Globus pallidus (tissue), 1 donor: ENCODE measurements at regions not wholly inside any gene's neighbourhood (a gene's known extent, or its start where the extent isn't known, plus 50 kb on each side); places are given as distances from the start of the nearest gene placed in this dataset.
A peak's percentile ranks its signal among the peaks of the same experiment; 100 is the strongest.

ENCODE experiments used
- DNase-seq: peaks from one replicate; pipeline ENCODE4 v3.0.0-alpha.2; 2015; ENCODE audit warnings: low spot score

DNA sequence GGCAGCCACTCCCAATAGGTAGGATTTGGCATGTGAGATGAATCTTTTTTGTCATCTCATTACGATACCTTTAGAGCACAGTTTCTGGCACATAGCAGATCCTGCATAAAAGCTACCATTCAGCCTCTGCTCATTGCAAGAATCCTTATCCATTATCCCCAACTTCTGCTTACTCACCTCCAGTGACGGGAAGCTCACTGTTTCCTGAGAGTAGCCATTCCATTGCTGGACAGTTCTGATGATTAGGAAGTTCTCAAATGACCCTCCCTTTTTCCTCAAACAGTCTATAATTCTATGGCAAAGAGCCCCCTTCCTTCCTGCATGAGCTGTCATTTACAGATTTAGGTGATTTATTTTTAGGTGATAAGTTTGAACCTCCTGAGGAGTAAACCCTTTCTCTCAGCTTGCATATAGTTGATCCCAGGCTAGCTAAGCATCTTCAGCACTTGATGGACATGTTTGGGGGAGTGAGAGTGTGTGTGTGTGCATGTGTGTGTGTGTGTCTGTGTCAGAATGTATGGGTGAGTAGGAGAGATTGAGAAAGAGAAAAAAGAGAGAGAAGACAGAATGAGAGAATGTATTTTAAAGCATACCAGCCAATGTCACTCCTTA lies 109.7 kb downstream of the LSM3 start:
- DNase-seq: no peak

DNA sequence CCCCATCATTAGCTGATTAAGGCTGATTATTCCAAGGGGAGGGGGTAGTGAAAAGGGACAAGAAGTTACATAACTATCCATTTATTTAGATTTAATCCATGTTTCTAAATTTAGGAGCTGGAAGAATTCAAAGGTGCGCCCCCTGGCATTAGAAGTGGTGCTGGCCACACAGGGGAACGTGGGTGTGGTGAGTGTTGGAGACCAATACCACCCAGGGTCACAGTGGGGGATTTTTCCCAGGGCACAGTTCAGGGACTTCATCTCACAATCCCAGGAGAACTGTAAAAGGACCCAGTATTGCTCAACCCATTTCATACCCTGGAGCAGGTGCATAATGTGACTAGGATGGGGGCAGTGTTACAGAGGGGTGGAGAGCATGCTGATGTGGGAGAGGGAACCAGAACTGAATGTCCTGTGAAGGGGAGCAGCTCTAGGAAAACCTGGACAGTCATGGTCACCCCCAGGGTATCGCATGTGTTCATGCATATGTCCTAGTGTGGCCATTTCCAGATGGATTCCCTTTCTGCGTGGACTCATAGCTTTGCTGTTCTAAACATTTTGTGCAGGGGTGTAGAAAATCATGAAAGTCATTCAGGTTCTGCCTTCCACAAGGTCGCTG lies 110.3 kb downstream of the LSM3 start:
- DNase-seq: no peak

DNA sequence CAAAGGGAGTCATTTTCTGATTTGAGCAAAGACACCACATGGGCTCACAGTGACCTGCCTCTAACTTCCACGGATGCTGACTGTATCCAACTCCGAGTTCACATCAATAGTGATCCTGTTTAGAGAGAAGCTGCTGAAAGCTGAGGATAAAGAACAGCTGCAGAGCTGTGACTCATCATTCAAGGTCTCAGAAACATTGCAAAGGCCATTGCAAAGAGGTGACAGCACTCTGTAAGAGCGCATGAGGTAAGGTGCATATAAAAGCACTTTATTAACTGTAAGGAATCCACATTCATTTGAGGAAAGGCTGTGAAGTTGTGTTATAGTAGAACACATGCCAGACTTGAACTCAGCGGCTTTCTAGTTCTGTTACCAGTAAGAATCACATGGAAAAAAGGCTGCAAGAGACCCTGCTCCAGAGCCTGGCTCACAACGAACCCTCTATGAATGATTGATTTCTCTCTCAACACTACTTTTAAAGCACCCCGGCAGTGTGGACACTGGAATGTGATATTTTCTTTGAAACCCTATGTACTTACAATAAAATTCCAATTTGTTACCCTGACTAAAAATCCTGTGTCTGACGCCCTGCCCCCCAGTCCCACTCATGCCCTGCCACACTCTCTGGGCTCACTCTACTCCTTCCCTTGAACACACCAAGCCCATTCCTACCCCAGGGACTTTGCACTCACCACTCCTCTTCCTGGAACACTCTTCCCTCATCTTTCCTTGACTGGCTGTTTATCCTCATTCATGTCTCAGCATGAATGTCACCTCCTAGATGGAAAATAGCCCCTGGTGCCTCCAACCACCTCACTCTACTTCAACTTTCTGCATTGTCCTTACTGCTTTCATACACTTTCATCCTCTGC lies 111.2 kb downstream of the LSM3 start:
- DNase-seq: peak; percentile 20

DNA sequence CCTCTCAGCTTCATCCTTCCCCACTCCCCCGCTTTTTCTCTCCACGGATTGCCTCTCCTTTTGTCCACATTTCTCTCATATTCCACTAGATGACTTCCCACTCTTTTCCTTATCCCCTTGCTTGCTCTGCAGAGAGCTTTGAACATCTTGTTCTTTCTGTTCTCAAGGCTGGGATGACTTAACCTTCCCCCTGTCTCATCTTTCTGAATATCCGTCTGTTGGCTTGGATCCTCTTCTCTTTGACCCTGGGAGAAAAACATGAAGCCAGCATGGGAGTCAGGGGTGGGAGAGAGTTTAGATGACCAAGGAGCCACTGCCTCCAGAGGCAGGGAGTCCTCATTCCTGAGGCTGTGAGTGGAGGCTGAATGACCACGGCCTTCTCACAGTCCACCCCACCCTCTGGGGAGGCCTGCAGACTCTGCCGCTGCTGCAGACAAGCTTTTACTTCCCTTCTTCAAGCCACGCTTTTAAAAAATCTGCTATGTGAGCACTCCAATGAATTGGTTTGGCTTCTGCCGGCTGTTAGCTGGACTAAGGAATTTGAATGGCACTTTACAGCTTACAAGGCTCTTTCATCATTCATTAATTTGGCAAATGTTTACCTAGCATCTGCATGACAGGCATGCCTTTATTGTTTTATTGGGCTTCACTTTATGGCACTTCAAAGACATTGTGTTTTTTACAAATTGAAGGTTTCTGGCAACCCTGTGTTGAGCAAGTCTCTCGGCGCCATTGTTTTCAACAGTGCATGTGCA lies 111.6 kb upstream of the SLC6A6 start:
- no peak for DNase-seq

DNA sequence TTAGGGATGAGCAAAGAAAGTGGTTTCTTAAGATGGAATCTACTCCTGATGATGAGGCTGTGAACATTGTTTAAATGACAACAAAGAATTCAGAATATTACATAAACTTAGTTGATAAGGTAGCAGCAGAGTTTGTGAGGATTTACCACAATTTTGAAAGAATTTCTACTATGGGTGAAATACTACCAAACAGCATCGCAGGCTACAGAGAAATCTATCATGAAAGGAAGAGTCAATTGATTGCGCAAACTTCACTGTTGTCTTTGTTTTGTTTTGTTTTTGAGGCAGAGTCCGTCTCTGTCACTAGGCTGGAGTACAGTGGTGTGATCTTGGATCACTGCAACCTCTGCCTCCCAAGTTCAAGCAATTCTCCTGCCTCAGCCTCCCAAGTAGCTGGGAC lies 107.4 kb upstream of the SLC6A6 start:
- no peak for DNase-seq

DNA sequence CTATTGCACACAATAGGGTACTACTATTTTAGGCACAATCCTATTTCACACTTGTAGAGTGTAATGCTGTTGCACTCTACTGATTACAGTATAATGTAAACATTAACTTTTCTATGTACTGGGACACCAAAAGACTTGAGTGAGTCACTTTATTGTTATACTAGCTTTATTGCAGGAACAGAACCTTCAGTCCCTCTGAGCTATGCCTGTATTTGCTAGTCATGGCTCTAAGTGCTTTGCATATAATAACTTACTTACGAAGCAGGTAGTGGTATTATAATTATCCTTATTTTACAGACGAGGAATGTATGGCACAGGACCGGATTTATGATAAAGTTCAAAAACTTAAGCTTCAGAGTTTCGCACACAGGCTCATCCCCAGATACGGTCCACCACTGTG lies 106.6 kb upstream of the SLC6A6 start:
- DNase-seq: no peak

DNA sequence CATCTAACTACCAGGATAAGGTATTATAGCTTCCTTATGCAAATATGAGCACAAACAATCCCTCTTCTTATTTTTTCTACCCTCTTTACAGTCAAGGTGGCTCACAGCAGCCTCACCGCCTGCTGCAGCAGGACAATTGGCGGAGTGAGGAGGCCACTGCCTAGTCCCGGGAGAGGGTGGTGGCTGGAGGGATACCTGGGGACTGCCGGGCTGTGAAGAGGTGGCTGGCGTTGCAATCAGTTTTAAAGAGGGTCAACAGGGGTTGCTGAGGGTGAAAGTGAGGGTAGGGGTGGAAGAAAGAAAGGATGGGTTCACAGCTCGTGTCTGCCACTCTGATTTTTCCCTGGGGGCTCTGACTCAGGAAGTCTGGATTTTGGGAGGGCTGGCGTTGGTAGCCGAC lies 105.1 kb upstream of the SLC6A6 start:
- DNase-seq: no peak

DNA sequence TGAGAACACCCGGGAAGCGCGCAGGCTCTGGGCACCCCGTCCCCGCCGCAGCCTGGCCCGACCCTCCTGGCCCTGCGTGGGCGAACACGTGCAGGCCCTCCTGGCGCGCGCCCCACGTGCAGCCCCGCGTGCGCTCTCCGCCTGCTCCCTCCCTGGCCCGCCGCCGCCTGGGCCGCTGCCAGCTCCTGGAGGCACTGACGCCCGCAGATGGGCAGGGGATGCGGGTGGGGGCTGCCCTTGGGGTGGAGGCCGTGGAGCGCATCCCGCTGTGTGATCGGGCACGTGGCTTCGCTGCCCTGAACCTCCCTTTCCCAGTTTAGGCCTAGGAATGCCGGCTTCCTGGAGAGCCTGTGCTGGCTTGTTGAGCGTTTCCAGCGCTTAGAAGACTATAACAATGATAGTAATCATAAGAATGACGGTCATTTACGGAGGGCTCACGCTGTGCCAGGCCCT lies 104.6 kb upstream of the SLC6A6 start:
- DNase-seq: peak; percentile 22

DNA sequence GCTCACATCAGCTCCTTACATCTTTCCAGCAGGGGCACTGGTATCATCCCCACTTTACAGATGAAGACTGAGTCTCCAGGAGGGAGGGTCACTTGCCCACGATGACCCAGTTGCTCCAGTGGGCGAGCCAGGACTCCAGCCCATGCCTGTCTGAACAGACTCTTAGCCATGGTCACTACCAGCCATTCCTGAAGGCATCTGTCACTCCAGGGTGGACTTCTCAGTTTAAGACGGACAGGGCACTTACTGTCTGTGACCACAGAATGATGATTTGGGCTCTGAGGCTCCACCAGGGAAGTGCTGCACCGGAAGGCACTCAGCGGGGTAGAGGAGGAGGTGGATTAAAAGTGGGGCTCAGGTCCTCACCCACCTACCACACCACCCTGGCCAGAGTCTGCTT lies 104.0 kb upstream of the SLC6A6 start:
- no peak for DNase-seq

DNA sequence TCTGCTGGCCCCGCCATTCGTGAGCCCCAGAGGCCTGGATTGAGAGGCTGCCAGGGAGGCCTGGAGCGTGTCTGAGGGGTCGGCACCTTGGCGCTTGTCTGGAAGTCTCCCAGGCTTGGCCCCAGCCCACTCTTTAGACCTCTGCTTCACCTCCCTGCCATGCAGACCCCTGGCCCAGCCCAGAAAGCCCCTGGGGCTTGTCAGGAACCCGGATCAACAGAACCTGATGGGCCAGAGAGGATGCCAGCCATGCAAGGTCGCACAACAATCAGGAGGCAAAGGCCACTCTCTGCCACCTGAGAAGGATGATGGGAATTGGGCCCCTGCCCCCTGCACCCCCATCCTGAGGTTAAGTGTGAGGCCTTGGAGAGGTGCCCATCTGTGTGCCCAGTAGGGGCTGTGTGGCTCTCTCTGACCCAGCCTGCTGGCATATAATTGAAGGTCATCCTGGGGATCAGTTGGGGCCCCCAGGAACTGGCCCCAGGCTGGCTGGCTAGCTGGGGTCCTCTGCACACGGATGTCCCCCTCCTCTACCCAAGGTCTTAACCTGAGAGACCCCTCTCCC lies 103.3 kb upstream of the SLC6A6 start:
- no peak for DNase-seq

DNA sequence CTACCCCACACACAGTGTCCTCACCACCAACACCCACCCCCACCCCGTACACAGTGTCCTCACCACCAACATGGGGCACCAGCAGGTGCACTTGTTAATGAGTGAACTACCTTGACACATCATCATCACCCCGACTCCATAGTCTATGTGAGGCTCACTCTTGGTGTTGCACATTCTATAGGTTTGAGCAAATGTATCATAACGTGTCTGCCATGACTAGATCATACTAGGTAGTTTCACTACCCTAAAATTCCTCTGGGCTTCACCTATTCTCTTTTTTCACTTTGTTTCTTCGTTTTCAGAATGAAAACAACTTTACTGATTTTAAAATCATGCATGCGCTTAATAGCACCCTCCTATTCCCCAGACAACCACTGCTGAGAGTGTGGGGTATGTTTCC lies 102.6 kb upstream of the SLC6A6 start:
- DNase-seq: no peak

DNA sequence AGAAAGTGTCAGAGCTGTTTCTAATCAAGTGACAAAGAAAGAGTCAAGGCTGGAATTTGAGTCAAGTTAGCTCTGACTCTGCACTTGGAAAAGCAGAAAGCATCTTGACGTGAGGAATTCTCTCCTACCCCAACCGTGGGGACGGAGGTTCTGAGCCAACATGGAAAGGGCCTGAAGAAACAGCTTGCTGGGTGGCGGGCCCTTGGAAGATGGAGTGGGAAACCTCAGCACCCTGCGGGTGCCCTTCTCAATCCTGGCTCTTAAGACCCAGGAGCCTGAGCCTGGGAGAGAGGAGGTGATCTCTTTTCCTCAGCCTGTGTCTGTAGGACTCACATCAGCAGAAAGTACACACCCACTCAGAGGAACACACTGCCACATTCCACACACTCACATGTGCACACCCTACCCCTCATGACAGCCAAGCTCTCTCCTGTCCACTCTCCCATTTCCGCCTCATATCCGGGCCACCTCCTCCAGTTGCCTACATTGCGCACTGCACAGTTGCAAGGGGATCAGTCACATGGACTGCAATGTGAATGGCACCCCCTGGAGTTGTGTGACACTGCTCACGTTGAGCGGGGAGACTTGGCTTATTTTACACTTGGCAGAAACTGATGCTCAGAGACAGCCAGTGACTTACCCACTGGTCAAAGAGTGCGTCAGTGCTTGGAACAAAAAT lies 101.5 kb upstream of the SLC6A6 start:
- no peak for DNase-seq

DNA sequence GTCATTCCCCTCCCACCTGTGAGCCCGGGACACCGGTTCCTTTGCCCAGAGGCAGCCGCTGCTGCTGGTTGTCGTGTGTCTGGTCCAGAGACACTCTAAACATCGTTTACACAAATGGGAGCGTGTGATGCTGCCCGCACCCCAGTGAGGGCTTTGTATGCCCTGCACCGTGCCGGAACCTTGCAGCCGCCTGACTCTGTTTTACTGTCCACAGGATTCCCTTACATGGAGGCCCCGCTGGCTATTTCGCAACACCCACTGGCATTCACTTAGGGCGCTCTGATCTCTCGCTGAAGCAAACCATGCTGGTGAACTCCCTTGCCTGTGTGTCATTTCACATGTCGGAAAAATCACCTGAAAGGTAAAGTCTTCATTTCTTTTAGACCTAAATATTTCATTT lies 100.8 kb upstream of the SLC6A6 start:
- DNase-seq: no peak

DNA sequence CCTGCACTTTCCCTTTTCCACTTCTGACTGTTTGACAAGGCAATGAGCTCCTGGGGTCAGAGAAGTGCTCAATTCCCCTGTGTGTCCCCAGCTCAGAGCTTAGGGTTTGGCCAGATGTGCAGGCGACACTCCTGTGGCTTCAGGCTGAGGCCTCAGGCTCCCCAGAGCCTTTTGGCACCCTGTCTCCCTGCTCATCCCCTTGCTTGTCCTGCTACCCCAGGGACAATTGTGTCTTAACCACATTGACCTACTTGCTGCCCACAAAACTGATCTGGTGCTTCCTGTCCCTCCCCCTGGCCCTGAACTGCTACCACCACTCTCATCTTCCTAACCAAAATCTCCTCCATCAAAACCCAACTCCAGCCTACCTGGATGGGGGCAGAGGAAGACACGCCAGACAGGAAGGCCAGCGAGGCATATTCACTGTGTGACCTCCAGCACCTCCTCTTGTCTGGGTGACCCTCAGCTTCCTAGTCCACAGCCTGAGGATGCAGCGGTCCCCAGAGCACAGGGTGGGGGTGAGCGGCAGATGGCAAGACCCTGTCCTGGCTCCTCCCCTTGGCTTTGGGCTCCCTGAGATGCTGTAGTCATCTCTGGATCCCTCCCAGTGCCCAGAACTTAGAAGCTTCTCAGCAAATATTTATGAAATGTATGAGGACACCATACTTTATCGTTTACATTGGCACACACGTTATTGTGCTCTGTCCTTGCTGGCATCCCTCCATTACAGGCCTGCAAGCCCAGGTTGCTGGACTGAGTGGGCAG lies 98.9 kb upstream of the SLC6A6 start:
- no peak for DNase-seq

DNA sequence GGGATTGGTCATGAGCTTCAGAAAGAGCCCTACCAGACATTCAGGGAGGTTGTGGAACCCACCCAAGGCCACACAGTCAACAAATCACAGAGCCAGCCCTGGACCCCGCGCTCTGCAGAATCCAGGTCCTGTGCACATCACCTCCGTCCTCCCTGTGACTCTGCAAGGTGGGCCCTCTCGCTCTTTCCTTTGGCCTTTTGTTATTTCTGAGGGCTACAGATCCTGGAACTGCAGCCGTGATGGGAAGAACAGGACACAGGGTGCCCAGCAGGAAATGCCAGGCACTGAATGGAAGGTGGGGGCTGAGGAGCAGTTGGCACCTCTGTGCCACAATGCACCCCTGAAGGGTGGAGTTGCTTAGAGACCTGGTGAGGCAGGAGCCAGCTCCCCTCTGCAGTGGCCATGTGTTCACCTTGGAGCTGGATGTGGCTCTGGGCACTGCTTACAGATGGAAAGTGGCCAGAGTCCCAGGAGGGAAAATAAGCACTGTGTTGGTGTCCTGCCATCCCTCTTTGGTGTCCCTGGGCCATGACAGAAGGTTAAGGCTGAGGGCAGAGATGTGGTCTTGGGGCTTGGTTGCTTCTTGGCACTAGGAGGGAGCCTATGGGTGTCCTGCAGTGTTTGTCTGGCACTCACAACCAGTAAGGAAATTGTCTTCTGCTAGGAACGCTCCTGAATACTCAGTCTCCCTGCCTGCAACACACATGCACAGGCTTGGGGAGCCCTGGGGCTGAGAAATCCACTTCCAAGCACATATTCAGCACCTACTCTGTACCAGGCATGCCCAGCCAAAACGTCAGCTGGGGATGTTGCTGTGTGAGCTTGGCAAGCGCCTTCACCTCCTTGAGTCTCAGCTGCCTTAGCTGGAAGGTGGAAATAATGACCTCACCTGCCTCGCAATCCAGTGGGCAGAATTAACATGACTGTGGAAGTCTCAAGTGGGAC lies 98.0 kb upstream of the SLC6A6 start:
- DNase-seq: no peak

DNA sequence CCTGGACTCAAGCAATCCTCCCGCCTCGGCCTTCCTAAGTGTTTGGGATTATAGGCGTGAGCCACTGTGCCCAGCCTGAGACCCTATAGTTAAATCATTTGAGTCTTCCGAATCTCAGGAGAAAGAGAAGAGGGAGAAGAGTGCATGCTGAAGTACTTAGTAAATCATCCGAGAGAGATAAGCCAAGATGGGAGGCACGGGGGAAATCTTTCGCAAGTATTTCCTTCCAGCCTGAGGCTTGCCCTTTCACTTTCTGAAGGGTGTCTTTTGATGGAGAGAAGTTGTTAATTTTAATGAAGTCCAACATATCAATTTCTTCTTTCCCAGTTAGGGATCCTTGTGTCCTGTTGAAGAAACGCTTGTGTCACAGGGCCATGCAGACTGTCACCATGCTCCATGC lies 97.1 kb upstream of the SLC6A6 start:
- DNase-seq: no peak

DNA sequence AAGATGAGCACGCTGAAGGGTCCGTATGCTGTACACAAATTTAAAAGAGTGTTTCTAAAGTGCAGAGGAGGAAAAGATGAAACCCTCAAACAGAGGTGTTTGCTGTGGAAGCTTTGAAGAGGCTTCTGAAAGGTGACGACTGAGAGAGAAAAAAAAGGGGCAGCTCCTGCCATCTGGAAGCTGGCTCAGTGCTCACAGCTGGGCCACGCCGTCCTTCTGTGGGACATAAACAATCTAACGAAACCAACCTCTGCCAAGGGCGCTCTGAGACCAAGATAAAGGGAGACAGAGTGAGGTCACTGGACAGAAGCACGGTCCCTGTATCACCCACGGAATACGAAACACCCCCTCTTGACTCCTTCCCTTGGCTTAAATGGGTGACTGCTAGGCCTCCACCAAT lies 96.3 kb upstream of the SLC6A6 start:
- no peak for DNase-seq

DNA sequence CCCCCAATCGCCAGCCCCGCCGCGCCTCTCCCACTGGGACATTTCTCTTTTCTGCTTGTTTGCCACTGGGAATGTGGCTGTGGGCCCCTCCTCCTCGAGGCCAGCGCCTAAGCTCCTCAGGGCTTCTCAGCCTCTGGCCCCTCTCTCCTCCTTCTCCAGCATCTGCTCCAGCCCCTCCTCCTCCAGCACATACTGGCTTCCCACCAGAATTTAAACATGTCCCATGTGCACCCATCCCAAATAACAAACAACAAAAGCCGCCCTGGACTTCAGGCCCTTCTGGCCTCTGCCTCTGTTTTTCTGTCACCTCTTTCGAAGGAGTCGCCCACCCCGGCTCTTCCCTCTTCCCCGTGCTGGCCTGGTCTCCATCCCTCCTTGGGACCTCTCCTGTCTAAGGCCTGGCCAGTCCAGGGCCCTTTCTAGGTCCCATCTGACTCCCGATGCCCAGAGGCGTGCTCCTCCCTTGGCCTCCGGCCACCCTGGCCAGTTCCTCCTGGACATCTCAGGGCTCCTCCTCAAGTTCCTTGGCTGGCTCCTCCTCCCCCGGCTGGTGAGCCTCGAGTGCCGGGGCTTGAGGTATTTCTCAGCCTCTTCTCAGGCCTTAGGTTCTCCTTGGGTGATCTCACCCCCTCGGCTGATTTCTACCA lies 94.6 kb upstream of the SLC6A6 start:
- no peak for DNase-seq

DNA sequence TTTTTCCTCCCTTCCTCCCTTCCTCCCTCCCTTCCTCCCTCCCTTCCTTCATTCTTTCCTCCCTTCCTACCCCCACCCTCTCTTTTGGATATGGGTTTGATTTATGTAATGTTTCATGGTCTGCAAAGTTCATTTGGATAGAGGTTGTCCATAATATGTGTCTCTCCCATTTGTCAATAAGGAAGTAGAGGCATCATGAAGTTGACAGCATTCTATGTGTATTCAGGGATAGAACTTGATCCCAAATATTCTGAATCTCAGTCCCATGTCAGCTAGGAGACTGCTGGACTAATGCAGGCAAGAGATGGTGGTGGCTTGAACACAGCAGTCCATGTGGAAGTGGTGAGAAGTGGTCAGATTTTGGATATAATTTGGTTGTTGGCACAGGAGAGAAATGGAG lies 90.7 kb upstream of the SLC6A6 start:
- DNase-seq: no peak
